ENCODE measurements at regions not wholly inside any gene's neighbourhood (a gene's known extent, or its start where the extent isn't known, plus 50 kb on each side); places are given as distances from the start of the nearest gene placed in this dataset.
A peak's percentile ranks its signal among the peaks of the same experiment; 100 is the strongest.
"Not testable (repeated sequence)": the region's sequence is repeated elsewhere in the genome, so short reads cannot be mapped to it uniquely, and the experiment has no call there.

DNA sequence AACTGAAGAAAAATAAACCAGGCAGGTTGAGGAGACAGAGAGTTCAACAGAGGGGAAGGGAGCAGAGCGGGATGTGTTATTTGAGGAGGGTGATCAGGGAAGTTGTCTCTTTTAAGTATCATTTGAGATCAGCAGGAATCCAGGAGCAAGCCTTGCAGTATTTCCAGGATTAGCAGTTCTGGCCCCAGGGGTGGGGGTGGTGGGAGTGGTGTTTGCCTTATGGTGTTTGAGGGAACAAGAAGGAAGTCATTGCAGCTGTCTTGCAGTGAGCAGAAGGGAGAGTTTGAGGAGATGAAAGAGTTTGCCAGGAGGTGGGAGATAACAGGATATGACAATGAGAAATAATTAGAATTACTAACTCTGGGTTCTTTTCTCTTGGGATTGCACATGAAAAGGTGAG lies 418.6 kb downstream of the NELL2 start:
- no peak for FAIRE-seq
- no peak for DNase-seq (ENCODE audit: extremely low spot score, insufficient read length, low read depth)

- DNase-seq (ENCODE audit: extremely low spot score, insufficient read length, low read depth) = not testable (repeated sequence)
Observed at GRCh38 chr12:44454959-44455358, 421.2 kb downstream of the NELL2 start.

DNA sequence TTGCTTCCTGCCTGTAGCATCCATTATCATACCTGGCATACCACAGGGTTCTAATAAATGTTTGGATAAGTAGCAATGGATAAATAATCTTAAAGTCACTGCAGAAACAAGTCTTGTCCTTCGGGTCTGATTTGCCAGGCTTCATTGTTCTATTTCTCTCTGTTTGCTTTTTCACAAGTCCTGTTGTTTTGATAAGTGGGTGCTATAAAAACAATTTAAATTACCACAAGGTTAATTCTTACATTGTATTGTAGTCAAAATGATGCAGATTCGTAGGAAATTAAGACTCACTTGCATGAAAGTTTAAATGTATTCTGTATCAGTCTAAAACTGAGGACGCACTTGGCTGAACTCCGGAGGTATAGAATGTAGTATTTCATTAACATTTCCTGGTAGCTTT lies 429.9 kb downstream of the NELL2 start:
- no peak for FAIRE-seq

More at GRCh38 chr12:44454959-44455358, 421.2 kb downstream of the NELL2 start:
- not testable (repeated sequence) for FAIRE-seq

GRCh38 chr12:44441155-44441554 lies 435.0 kb downstream of the NELL2 start:
- no peak for DNase-seq (ENCODE audit: extremely low spot score, insufficient read length, low read depth)
- FAIRE-seq = peak; percentile 26

More for the DNA sequence above, 429.9 kb downstream of the NELL2 start:
- no peak for DNase-seq (ENCODE audit: extremely low spot score, insufficient read length, low read depth)
